GM19239 (cell line): ENCODE measurements at regions not wholly inside any gene's neighbourhood (a gene's known extent, or its start where the extent isn't known, plus 50 kb on each side); places are given as distances from the start of the nearest gene placed in this dataset.

Experiments
- DNase-seq: peaks from one replicate; pipeline ENCODE4 v3.0.0; 2011; ENCODE audit warnings: low spot score; ENCODE audit not compliant: insufficient read length
- FAIRE-seq: peaks from 2 replicates; lab custom pipeline; 2011; peaks lifted over from hg19 to GRCh38; lab: Jason Lieb, UNC

- FAIRE-seq: no peak
- DNase-seq: no peak
Observed at GRCh38 chr18:56327191-56327885, 311.1 kb downstream of the TXNL1 start.

- DNase-seq (no peak), FAIRE-seq (no peak)
Observed at GRCh38 chr18:56326336-56327072, 311.9 kb downstream of the TXNL1 start.

GRCh38 chr18:56323673-56324072, 314.7 kb downstream of the TXNL1 start:
- no peak for FAIRE-seq
- no peak for DNase-seq

GRCh38 chr18:56322406-56322805, 316.0 kb downstream of the TXNL1 start:
- no peak for FAIRE-seq
- DNase-seq: no peak

- FAIRE-seq: no peak
- DNase-seq: no peak
Observed at GRCh38 chr18:56321470-56321869, 316.9 kb downstream of the TXNL1 start.

GRCh38 chr18:56319953-56320352, 318.4 kb downstream of the TXNL1 start:
- DNase-seq (no peak), FAIRE-seq (no peak)

GRCh38 chr18:56316727-56317126, 321.7 kb downstream of the TXNL1 start:
- no peak for FAIRE-seq
- DNase-seq: no peak

- FAIRE-seq (no peak), DNase-seq (no peak)
Observed at GRCh38 chr18:56315363-56315762, 323.0 kb downstream of the TXNL1 start.

- DNase-seq (no peak), FAIRE-seq (no peak)
Observed at GRCh38 chr18:56314396-56314795, 324.0 kb downstream of the TXNL1 start.

GRCh38 chr18:56312551-56313335, 325.6 kb downstream of the TXNL1 start:
- no peak for FAIRE-seq

GRCh38 chr18:56309104-56309503, 329.3 kb downstream of the TXNL1 start:
- DNase-seq: no peak
- no peak for FAIRE-seq

More at GRCh38 chr18:56312551-56313335, 325.6 kb downstream of the TXNL1 start:
- no peak for DNase-seq

- FAIRE-seq (no peak), DNase-seq (no peak)
Observed at GRCh38 chr18:56307354-56308170, 330.8 kb downstream of the TXNL1 start.

GRCh38 chr18:56306797-56307196, 331.6 kb downstream of the TXNL1 start:
- no peak for DNase-seq
- no peak for FAIRE-seq

- FAIRE-seq (no peak), DNase-seq (no peak)
Observed at GRCh38 chr18:56305583-56305982, 332.8 kb downstream of the TXNL1 start.

GRCh38 chr18:56302156-56302555, 336.2 kb downstream of the TXNL1 start:
- DNase-seq: no peak
- FAIRE-seq: no peak

- no peak for FAIRE-seq
- no peak for DNase-seq
Observed at GRCh38 chr18:56299740-56300139, 338.7 kb downstream of the TXNL1 start.

GRCh38 chr18:56298935-56299334, 339.5 kb downstream of the TXNL1 start:
- FAIRE-seq (no peak), DNase-seq (no peak)

GRCh38 chr18:56296381-56296780, 342.0 kb downstream of the TXNL1 start:
- FAIRE-seq (no peak), DNase-seq (no peak)

GRCh38 chr18:56294484-56295183, 343.8 kb downstream of the TXNL1 start:
- no peak for FAIRE-seq
- DNase-seq: no peak

GRCh38 chr18:56291294-56291693, 347.1 kb downstream of the TXNL1 start:
- FAIRE-seq (no peak), DNase-seq (no peak)
